ENCODE measurements at regions not wholly inside any gene's neighbourhood (a gene's known extent, or its start where the extent isn't known, plus 50 kb on each side); places are given as distances from the start of the nearest gene placed in this dataset.

DNA sequence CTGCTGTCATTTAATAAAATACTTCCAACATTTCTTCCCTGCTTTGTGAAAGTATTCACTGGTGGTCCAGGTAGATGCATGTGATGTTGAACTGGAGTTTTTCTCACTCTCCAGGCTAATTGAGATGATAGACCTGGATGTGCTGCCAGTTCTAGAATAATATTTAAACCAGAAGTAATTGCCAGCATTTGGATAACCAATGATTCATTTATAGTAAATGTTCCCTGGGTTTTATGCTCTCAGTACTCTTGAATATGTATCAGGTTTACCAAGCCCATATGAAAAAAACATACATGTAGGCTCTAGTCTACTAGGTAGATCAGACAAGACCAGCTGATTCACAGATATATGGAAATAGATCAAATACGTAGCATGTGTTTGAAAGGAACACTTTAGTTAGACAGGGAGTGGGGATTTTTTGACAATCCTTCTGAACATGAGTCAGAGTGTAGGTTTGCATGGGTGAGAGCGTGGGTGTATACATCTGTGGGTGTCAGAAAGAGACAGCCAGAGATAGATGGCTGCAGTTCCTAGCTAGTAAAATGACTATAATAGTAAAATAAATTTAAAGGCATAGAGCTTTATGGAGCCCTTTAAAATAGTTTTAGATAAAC, 115.1 kb downstream of the NAB1 start:
- H3K9me3 ChIP-seq = no peaks in the 10 kb centered on the region
- DNase-seq (ENCODE audit: low read depth in 1 of 2, low spot score in 1 of 2) = no peak
- peaks cover 41% of the 10 kb centered on the region for H3K4me1 ChIP-seq
- CTCF ChIA-PET = interaction anchor here (2.5 kb wide), 1 partner anchor 18 kb away, joined by 16 read pairs; no protein-coding TSS in a partner anchor
- 0 out of 3 replicates have a peak overlapping the region, but pooled peaks have one; percentile 22 for H3K4me2 ChIP-seq
- no peak for ATAC-seq
- TF ChIP-seq, protein P1, sequence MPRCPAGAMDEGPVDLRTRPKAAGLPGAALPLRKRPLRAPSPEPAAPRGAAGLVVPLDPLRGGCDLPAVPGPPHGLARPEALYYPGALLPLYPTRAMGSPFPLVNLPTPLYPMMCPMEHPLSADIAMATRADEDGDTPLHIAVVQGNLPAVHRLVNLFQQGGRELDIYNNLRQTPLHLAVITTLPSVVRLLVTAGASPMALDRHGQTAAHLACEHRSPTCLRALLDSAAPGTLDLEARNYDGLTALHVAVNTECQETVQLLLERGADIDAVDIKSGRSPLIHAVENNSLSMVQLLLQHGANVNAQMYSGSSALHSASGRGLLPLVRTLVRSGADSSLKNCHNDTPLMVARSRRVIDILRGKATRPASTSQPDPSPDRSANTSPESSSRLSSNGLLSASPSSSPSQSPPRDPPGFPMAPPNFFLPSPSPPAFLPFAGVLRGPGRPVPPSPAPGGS (IDR thresholded peaks at IDR 0.05) = no peak
- TF ChIP-seq, protein P2, sequence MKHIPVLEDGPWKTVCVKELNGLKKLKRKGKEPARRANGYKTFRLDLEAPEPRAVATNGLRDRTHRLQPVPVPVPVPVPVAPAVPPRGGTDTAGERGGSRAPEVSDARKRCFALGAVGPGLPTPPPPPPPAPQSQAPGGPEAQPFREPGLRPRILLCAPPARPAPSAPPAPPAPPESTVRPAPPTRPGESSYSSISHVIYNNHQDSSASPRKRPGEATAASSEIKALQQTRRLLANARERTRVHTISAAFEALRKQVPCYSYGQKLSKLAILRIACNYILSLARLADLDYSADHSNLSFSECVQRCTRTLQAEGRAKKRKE (CRISPR knock-in tag; IDR thresholded peaks at IDR 0.05; ENCODE audit: low read depth) = no peak
- TF ChIP-seq MAFK (IDR thresholded peaks at IDR 0.05; ENCODE audit: partially characterized antibody) = no peak
- TF ChIP-seq JUNB (IDR thresholded peaks at IDR 0.05) = no peak
- TF ChIP-seq HEYL (CRISPR knock-in tag; IDR thresholded peaks at IDR 0.05) = no peak
- TF ChIP-seq CBX8 (IDR thresholded peaks at IDR 0.05) = no peak
- TF ChIP-seq RFX5 (IDR thresholded peaks at IDR 0.05) = no peak
- TF ChIP-seq, protein P3, sequence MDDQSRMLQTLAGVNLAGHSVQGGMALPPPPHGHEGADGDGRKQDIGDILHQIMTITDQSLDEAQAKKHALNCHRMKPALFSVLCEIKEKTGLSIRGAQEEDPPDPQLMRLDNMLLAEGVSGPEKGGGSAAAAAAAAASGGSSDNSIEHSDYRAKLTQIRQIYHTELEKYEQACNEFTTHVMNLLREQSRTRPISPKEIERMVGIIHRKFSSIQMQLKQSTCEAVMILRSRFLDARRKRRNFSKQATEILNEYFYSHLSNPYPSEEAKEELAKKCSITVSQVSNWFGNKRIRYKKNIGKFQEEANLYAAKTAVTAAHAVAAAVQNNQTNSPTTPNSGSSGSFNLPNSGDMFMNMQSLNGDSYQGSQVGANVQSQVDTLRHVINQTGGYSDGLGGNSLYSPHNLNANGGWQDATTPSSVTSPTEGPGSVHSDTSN (IDR thresholded peaks at IDR 0.05) = no peak
- no peak for TF ChIP-seq CHD2 (IDR thresholded peaks at IDR 0.05; ENCODE audit: low read length, partially characterized antibody)
- TF ChIP-seq RNF2 (IDR thresholded peaks at IDR 0.05; ENCODE audit: borderline replicate concordance, low read depth) = no peak
- no peak for TF ChIP-seq RARB (CRISPR knock-in tag; IDR thresholded peaks at IDR 0.05)
- TF ChIP-seq GATA3 (IDR thresholded peaks at IDR 0.05; ENCODE audit: borderline replicate concordance) = no peak
- POLR2A ChIA-PET = no interaction called here
- FAIRE-seq = no peak
- WGBS (ENCODE audit: missing lambda C conversion rate) = 59% methylated on average over 2 of the region's 2 CpGs
- no peak overlapping the region for H3K4me3 ChIP-seq
- no peak overlapping the region for H3K27ac ChIP-seq

DNA sequence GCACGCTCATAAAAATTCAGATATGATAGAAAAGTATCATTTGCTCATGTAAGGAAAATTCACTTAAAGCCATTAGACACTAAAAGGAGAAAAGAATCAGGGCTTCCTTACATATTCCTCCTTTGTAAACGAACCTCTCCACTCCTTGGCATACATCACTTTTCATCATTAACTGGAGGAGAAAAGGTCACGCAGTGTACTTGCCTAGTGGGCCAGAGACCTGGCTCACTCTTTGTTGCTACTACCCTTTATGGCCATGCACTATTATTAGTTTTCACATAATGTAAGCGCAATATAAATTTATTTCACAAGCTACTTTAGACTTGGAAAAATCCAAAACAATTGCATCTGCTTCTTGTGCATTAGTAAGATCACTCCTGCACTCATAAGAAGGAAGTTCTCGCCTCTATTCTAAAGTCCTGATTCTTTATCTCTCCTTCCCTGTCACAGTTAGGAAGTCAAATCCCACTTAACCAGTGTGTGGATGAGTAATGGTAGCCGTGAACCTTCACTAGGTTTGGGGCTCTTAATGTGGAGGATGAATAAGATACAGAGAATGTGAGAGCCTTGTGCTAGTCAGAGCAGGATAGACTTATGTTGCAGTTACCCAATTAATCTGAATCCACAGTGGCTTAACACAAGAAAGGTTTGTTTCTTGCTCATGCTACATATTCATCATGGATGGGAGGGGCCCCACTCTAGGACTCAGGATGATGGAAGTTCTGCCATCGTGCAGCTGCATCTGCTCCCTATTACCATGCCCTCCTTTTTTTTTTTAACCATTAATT, 115.0 kb upstream of the GLS start:
- CTCF ChIA-PET = interaction anchor here (2.5 kb wide), 1 partner anchor 17 kb away, joined by 16 read pairs; no protein-coding TSS in a partner anchor
- ATAC-seq (peak; percentile 73), DNase-seq (ENCODE audit: low read depth in 1 of 2, low spot score in 1 of 2) (no peak)

More for the DNA sequence above, 115.0 kb upstream of the GLS start:
- Histone ChIP-seq H3K4me1 (peaks cover 28% of the 10 kb centered on the region), H3K27ac (no peak overlapping the region), H3K4me2 (no peak overlapping the region), H3K4me3 (no peak overlapping the region), H3K9me3 (no peaks in the 10 kb centered on the region)
- TF ChIP-seq POLR2A (IDR thresholded peaks at IDR 0.05; ENCODE audit: low read length) (no peak), FOSB (CRISPR knock-in tag; IDR thresholded peaks at IDR 0.05) (no peak), HOXB5 (CRISPR knock-in tag; IDR thresholded peaks at IDR 0.05) (no peak), JUN (IDR thresholded peaks at IDR 0.05) (no peak), ESRRA (IDR thresholded peaks at IDR 0.05; ENCODE audit: borderline replicate concordance, low read length) (no peak), POLR2AphosphoS2 (conservative IDR thresholded peaks at IDR 0.05; ENCODE audit: low read length) (no peak), ZFP36 (IDR thresholded peaks at IDR 0.05; ENCODE audit: borderline replicate concordance, partially characterized antibody) (no peak), RCOR1 (IDR thresholded peaks at IDR 0.05; ENCODE audit: low read depth, low read length) (no peak), CHD2 (IDR thresholded peaks at IDR 0.05; ENCODE audit: low read length, partially characterized antibody) (no peak), ZC3H11A (IDR thresholded peaks at IDR 0.05) (no peak), RAD21 (conservative IDR thresholded peaks at IDR 0.05 in 1 of 2, IDR thresholded peaks at IDR 0.05 in 1 of 2) (no peak), PHF8 (IDR thresholded peaks at IDR 0.05; ENCODE audit: borderline replicate concordance, low read depth) (no peak)
- TF ChIP-seq, protein P3 (IDR thresholded peaks at IDR 0.05) = no peak
- TF ChIP-seq, protein P4, sequence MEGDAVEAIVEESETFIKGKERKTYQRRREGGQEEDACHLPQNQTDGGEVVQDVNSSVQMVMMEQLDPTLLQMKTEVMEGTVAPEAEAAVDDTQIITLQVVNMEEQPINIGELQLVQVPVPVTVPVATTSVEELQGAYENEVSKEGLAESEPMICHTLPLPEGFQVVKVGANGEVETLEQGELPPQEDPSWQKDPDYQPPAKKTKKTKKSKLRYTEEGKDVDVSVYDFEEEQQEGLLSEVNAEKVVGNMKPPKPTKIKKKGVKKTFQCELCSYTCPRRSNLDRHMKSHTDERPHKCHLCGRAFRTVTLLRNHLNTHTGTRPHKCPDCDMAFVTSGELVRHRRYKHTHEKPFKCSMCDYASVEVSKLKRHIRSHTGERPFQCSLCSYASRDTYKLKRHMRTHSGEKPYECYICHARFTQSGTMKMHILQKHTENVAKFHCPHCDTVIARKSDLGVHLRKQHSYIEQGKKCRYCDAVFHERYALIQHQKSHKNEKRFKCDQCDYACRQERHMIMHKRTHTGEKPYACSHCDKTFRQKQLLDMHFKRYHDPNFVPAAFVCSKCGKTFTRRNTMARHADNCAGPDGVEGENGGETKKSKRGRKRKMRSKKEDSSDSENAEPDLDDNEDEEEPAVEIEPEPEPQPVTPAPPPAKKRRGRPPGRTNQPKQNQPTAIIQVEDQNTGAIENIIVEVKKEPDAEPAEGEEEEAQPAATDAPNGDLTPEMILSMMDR (IDR thresholded peaks at IDR 0.05) = no peak
- 76% methylated on average over 7 of the region's 7 CpGs for WGBS (ENCODE audit: missing lambda C conversion rate)
- FAIRE-seq = no peak
- POLR2A ChIA-PET = no interaction called here
